HG03575 (cell line): ENCODE measurements at regions not wholly inside any gene's neighbourhood (a gene's known extent, or its start where the extent isn't known, plus 50 kb on each side); places are given as distances from the start of the nearest gene placed in this dataset.

ENCODE experiments used
- ATAC-seq: cut with Tn5 transposase; IDR thresholded peaks from one replicate; pipeline ENCODE4 v1.9.1; 2021; ENCODE audit not compliant: unreplicated experiment, insufficient number of reproducible peaks, low FRiP score; ENCODE audit errors: extremely low read depth

DNA sequence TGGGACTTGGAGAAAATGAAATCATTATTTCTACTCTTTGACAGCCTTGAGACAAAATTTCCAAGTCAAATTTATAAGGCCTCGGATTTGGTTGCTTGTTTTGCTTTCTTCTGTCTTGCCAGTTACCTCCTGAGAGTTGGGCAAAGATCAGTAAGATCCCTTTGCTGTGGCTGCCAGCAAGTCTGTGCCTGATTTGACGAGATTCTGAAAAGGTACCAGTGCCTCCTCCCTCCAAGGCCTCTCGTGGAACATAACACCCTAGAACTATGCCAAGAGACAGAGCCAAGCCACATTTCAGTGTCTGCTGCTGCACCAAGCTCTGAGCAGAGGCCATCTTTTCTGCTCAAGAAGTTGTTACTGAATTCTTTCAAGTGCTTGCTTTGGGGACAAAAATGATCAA, 61.0 kb downstream of the GTPBP8 start:
- no peak for ATAC-seq

DNA sequence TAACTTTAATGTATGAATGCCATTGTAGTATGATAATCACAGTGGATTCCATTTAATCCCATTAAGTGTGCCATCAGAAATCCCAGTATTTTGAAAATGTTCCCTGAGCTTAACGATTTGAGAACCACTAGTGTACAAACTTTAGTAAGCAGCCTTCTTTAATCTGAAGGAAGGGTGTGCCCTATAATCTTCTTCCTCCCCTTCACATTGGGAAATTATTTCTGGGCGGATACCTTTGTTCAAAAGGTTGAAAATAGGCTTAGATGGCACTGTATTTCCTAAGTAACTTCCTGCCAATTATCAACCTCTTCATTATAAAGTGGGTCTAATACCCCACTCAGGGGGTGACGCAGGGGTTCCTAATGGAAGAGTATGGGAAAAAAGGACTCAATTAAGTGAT, 62.4 kb downstream of the GTPBP8 start:
- no peak for ATAC-seq

DNA sequence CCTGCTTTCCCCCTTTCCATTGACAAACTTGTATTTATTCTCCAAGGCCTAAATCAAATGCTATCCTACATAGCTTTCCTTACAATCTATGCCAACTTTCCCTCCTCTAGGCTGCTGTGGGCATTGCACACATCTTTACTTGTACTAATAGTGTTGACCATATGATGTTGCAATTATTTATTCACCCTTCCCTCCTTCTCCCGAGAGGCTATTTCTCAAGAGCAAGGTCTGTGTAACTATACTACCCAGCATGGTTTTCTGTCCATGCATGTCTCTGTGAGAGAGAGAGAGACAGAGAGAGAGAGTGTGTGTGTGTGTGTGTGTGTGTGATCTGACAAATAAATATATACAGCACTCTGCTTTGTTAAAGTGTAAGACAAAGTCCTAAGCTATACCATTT, 63.8 kb downstream of the GTPBP8 start:
- ATAC-seq = no peak

DNA sequence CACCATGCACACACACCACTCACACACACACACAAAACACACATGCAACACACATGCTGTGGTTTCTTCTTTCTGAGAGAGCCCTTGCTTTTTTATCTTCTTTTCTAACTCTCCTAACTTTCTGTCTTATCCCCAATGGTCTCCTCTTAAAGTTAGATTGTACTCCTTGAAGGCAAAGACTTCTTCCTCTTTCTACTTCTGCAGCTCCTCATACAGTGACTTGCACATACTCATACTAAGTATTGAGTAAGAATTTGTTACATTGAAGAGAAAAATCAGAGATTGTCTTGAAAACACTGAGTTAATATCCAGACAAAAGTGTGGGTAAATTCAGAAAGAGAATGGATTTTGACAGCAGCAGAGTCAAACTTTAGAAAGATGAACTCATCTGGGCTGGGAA, 64.4 kb downstream of the GTPBP8 start:
- ATAC-seq = no peak

DNA sequence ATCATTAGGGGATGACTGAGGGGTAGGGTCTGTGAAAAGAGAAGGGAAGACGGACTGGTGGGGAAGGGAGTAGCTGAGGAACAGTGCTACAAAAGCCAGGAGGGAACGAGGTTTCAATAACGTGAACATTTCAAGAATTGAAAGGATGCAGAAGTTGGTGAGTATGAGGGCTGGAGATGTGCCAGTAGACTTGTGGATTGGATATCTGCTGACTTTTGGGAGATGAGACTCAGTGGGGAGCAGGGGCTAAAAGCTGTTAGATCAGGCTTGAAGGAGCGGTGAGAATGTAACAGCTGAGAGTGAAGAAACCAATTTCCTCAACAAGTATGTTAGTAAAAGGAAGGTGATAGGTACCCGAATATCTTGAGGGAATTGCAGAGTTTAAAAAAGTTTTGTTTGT, 65.2 kb downstream of the GTPBP8 start:
- no peak for ATAC-seq

DNA sequence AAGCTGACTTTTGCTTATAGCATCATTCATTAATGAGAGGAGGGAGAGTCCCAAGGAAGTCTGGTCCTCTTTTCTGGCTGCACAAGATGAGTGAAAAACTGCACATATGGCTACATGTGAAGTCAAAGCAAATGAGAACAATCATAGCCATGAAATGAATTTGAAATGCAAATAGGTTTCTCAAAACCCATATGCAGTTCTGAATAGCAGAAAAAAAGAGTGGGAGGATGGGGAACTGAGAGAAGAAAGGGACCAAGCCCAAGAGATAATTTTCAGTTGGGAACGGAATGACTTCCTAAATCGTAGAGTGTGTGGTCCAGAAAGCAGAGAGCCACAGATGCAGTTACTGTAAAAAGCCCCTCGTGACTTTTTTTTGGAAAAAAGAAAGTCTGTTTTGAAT, 66.3 kb downstream of the GTPBP8 start:
- ATAC-seq = peak; percentile 79

DNA sequence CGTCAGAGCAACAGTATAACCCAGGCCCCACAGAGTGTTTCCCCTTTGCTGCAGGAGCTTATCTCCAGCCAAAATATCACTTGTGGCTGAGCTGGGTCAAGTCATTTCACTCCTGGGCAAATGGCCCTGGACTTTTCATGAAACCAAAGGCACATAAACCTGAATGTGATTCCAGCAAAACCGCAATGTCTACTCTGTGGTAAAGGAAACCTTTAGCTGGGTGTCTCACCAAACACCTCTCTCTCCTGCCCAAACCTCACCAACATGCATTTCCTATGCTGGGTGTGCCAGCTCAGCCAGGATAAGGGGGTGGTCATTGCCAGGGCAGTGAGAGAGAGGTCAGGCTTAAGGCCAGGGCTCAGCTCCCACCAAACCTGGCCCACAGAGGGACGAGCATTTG, 67.4 kb downstream of the GTPBP8 start:
- ATAC-seq = no peak

DNA sequence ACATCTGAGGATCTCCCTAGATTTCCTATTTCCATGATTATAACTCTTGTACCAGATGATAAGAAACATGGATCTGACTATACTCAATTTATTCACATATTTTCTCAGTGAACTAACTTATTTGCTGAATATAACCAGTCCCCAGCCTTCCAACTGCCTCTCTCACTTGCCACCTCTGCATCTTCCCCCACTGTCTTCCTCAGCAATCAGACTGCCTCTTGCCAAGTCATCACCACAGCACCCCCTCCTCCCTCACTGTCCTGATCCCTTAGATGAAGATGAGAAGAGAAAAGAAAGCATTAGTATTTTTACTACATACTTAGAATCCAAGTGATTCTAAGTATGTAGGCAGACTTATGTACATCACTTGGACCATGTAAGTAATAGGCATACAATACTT, 71.9 kb downstream of the GTPBP8 start:
- no peak for ATAC-seq

DNA sequence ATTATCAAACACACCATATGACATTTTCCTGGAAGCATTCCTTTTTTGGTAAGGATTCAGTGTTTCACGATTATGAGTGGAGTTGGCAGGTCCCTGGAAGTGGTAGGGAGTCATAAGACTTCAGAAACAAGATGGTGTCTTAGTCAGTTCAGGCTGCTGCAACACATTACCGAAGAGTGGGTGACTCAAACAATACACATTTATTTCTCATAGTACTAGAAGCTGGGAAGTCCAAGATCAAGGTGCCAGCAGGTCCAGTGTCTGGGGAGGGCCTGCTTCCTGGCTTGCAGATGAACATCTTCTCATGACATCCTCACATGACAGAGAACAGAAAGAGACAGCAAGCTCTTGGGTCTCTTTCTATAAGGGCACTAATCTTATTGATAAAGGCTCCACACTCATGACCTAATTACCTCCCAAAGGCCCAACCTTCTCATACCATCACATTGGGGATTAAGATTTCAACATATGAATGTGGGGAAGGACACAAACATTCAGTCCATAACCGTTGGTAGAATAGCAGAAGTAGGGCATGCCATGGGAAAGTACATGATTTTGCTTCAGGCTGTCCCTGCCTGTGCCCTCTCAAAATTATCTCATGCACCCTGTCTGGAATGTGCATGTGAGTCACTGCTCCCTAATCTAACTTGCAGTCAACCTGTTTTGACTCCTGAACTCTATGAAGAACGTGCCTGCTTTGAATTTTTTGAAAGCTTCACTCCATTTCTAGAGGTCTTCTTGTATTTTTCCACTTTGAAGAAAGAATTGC, 72.5 kb downstream of the GTPBP8 start:
- no peak for ATAC-seq

DNA sequence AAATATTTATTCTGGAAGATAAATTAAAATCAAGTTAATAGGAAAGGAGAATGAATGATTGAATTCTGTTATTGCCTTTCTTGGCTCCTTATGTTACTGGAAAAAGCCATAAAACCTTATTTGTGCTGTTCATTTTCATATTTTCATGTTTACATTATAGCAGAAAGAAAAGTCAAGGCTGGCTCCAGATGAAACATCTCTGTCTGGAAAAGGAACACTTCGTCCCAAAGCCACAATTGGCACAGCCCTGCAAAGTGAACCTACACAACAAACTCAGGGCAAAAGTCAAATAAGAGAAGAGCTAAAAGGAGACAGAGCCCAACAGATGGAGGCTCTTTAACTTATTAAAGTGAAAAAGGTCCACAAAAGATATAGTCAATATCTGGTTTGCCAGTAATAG, 73.4 kb downstream of the GTPBP8 start:
- ATAC-seq = no peak

DNA sequence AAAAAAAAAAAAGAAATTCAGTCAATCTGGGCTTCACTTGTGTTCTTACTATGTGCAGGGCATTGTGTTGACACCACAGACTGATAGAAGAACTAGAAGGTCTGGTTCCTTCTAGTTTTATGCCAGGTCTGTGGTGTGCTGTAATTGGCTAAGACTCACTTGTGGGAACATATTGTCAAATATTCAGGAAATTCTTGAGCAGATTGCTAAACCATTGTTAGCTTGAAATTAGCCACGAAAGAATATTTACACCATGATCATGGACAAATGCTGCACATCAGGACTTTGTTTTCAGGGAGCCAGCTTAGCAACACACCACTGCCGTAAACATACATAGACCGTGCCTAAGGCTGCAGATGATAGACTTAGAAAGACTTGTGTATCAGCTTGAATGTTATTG, 74.6 kb downstream of the GTPBP8 start:
- no peak for ATAC-seq

DNA sequence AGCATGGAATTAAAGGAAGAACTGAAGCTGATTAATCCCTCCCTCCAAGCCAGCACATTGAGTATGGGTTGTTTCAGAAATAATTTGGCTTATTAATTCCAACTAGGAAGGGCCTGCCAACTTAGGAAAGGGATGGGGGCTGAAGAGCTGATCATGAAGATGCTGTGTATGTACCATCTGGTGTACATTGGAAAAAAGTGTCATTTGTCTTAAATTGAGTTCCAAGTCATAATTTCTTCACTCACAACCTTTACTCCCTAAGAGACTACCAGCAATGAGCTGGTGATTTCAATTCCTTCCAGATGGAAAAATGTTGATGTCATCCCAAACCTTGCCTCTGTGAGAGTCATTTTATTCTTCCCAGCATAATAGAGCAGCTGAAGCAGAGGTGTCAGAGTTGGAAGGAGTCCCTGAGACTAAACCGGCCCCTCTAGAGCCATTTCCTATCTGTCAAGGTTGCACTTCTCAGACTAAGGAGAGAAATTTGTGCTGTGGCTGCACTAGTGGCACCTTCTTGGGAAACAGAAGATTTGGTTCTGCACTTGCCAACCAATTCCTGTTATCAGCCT, 79.4 kb downstream of the GTPBP8 start:
- ATAC-seq = no peak

DNA sequence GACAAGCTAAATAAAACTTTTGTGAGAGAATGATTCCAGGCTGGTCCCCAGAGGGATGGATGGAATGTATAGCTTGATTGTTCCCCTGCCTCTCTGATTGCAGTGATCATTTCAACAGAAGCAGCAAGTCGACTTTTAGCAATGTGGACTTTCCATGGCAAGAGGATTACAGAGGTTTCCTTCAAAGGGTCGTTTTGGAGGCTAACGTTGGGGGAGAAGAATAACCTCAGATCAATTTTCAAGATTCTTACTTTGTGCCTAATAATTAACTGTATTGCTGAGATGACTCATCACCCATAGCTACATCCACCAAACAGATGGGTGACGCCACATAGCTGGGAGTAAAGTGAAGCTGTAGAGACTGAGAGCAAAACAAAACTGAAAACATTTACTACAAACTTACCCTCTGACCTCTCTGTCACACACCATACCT, 79.9 kb downstream of the GTPBP8 start:
- ATAC-seq = peak; percentile 100

DNA sequence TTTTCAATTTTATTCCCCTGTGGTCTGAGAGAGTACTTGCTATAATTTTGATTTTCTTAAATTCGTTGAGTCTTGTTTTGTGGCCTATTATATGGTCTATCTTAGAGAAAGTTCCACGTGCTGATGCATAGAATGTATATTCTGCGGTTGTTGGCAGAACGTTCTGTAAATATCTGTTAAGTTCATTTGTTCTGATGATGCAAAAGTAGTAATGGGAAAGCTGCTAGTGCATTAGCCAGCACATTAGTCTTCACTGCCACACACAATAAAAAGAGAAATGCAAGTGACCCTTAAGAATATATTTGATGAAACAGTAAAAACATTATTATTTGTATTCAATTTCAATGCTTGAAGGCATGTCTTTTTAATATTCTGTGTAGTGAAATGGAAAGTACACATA, 84.8 kb downstream of the GTPBP8 start:
- ATAC-seq = no peak

DNA sequence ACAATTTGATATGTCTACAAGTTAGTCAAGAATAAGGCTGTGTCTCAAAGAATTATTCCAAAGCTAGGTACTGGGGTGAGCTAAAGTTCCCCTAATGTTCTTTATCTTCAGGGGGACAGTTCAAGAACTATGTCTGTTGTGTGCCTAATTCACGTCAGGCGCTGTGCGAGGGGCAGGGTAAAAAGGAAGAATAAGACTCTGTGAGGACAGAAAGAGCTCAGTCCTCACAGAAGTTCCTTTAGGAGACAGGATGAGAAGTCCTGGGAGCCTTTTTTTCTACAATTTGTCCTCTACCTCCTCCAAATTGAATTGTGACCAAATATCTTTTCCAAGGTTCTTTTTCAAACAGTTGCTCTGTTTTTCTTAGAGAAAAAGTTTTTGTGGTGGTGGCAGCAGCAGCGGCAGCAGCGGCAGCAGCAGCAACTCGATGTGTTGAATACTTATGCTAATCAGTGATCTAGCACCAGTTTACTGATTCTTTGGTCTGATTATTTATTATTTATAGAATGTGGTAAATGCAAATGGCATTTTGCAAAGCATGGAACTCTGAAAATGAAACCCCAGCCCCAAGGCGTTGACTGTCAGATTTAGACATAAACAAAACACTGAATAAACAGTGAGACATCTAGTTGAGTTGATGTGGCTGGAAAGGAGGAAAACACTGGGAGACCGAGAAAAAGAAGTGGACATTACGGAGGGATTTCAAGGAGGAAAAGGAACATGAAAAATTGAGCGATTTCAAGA, 88.6 kb downstream of the GTPBP8 start:
- ATAC-seq = no peak

DNA sequence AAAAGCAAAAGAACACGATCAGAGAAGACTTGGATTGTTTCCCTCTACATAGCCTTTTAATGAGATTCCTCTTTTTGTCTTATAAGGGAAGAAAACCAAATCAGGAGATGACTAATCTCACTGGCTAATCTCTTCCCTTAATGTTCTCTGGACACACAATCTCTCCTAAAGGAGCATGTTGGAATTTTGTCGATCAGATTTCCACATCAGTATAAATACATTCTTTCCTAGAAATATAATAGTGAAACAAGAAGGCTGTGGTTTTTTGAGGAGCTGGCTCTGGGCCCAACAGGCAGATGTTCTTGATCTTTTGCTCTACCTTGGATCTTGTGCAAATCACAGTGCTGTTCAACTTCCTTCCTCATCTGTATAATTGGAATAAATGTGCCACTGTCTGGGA, 94.0 kb downstream of the GTPBP8 start:
- no peak for ATAC-seq

DNA sequence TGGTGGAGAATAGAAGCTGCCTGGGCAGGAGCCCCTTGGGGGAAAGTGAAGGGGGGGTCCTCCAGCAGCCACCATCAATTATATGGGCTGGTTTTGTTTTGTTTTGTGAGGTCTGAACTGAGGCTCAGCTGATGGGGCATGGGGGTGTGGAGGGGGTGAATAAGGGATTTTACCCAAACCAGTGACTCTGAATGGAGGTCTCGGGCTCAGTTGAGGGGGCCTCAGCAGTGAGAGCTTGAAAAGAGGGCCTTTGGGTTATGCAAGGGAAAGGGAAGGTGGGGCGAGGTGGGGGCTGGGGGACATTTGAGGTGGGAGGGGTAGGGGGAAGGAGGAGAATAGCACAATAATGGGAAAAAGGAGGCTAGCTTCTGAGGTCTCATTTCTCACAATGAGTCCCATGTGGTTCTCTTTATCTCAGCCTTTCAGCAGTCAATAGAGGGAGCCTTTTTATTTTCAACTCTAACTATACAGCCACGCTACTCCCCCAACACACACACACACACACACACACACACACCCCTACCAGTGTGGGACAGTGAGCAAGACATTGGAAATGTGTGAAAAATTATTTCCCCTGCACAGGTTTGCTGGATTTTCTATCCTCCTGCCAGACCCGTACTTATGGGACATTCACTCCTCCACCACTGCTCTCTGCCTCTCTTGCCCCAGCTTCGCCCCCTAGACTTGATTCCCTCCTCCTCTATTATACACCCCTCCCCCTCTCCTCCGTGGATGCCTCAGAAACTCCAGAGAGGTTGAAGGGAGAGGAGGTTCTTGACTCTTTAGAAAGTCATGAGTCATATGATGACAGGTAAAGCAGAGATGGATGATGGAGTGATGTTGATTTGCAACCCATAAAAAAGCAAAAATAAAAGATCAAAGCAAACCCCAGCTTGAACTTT, 96.0 kb downstream of the GTPBP8 start:
- ATAC-seq = no peak

DNA sequence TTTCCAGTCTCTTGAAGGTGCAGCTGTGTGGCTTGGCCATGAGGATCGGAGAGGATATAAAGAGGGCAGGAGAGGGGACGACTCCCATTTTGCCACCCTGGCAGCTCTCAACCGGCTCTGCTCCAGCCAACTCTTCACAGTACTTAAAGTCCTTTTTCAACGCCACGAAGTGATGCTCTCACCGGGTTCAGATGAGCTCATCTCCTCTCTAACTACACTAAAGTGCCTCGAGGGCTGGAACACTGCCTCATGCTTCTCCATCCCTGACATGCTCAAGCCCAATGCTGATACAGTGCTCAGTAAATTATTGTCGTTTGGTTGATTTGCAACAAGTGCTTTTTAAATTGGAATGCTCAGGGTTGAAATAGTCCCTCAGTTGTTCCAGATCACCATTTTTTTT, 97.8 kb downstream of the GTPBP8 start:
- ATAC-seq = no peak

DNA sequence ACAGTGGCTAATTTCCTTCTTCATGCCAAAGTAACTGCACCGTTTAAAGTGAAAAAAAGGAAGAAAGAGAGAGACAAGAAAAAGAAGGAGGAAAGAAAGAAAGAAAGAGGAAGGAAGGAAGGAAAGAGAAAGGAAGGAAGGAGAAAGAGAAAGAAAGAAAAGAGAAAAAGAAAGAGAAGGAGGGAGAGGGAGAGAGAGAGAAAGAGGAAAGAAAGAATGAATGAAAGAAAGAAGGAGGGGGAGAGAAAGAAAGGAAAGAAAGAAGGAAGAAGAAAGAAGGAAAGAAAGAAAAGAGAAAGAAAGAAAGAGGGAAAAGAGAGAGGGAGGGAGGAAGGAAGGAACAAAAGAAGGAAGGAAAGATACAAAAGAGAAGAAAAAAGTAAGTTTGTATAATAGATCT, 100.6 kb downstream of the GTPBP8 start:
- ATAC-seq = no peak
